NB4 (cell line): ENCODE measurements at regions not wholly inside any gene's neighbourhood (a gene's known extent, or its start where the extent isn't known, plus 50 kb on each side); places are given as distances from the start of the nearest gene placed in this dataset.

Experiments
- POLR2A ChIP-seq: IDR thresholded peaks from 2 replicates; pipeline ENCODE4 v1.6.1; 2011; ENCODE audit warnings: mild to moderate bottlenecking; ENCODE audit not compliant: insufficient read length; ENCODE audit errors: extremely low read depth
- TF ChIP-seq, protein P1 (sequence below): IDR thresholded peaks from one replicate; pipeline ENCODE4 v1.5.1; 2012; ENCODE audit warnings: low read depth, low read length
- TF ChIP-seq, protein P2 (sequence below): IDR thresholded peaks from 2 replicates; pipeline ENCODE4 v1.6.1; 2011; ENCODE audit warnings: low read depth, low read length

DNA sequence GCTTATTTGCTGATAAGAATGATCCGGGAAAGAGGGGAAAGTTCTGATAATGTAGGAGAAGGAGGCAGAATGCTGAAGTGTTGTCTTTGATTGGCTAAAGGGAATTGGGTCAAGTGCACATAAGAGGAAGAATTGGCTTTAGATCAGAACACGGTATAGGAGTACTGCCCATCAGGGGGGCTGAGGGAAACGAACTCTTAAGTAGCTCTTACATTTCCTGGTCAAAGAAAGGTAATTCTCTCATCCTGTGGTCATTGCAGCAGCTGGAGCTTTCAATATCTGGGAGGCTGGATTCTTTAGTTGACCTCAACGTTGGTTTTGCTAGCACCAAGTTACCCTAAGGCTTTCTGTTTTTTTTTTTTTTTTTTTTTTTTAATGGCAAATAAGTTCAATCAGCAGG, 178.7 kb upstream of the NR3C1 start:
- TF ChIP-seq, protein P1, sequence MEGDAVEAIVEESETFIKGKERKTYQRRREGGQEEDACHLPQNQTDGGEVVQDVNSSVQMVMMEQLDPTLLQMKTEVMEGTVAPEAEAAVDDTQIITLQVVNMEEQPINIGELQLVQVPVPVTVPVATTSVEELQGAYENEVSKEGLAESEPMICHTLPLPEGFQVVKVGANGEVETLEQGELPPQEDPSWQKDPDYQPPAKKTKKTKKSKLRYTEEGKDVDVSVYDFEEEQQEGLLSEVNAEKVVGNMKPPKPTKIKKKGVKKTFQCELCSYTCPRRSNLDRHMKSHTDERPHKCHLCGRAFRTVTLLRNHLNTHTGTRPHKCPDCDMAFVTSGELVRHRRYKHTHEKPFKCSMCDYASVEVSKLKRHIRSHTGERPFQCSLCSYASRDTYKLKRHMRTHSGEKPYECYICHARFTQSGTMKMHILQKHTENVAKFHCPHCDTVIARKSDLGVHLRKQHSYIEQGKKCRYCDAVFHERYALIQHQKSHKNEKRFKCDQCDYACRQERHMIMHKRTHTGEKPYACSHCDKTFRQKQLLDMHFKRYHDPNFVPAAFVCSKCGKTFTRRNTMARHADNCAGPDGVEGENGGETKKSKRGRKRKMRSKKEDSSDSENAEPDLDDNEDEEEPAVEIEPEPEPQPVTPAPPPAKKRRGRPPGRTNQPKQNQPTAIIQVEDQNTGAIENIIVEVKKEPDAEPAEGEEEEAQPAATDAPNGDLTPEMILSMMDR: no peak
- TF ChIP-seq, protein P2, sequence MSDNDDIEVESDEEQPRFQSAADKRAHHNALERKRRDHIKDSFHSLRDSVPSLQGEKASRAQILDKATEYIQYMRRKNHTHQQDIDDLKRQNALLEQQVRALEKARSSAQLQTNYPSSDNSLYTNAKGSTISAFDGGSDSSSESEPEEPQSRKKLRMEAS: no peak
- TF ChIP-seq POLR2A: no peak
